ENCODE measurements at regions not wholly inside any gene's neighbourhood (a gene's known extent, or its start where the extent isn't known, plus 50 kb on each side); places are given as distances from the start of the nearest gene placed in this dataset.

DNA sequence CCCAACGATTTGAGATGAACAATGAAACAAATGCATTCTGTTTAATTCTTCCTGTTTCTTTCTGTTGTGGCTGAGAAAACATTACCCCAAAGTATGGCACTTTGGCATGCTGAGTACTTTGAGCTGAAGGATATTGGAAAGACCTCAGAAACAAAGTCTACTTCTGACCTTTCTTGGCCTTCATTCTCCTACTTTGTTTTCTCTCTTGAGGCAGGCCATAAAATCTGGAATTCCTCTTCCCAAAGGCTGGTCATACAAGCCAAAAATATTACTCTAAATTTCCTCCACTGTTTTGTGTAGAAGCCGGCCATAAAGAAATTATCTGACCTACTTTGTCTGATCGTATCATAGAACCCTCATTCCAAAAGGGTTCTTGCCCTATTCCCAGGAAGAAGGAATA, 1048.2 kb downstream of the TECRL start:
- TF ChIP-seq, protein P1, sequence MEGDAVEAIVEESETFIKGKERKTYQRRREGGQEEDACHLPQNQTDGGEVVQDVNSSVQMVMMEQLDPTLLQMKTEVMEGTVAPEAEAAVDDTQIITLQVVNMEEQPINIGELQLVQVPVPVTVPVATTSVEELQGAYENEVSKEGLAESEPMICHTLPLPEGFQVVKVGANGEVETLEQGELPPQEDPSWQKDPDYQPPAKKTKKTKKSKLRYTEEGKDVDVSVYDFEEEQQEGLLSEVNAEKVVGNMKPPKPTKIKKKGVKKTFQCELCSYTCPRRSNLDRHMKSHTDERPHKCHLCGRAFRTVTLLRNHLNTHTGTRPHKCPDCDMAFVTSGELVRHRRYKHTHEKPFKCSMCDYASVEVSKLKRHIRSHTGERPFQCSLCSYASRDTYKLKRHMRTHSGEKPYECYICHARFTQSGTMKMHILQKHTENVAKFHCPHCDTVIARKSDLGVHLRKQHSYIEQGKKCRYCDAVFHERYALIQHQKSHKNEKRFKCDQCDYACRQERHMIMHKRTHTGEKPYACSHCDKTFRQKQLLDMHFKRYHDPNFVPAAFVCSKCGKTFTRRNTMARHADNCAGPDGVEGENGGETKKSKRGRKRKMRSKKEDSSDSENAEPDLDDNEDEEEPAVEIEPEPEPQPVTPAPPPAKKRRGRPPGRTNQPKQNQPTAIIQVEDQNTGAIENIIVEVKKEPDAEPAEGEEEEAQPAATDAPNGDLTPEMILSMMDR (conservative IDR thresholded peaks at IDR 0.05) = no peak
- no peak for TF ChIP-seq ZFX (IDR thresholded peaks at IDR 0.05)

DNA sequence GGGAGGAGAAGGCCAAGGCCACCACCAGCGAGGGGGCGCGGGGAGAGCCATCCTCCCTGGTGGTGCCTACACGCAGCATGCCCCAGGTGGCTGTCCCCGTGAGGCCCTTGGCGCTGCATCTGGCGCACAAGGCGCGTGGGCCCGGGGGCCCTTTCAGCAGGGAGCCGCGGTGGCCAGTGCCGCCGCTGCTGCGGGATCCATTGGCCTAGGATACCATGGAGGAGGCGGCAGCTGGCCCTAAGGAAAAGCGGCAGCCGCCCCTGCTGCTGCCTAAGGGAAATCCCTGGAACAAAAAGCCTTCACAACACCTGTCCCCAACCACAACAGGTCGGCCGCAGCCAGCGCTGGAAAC, 1059.6 kb downstream of the TECRL start:
- TF ChIP-seq, protein P1 (conservative IDR thresholded peaks at IDR 0.05) = no peak
- no peak for TF ChIP-seq ZFX (IDR thresholded peaks at IDR 0.05)

More for the DNA sequence above, 1048.2 kb downstream of the TECRL start:
- H3K27ac ChIP-seq = no peak overlapping the region

DNA sequence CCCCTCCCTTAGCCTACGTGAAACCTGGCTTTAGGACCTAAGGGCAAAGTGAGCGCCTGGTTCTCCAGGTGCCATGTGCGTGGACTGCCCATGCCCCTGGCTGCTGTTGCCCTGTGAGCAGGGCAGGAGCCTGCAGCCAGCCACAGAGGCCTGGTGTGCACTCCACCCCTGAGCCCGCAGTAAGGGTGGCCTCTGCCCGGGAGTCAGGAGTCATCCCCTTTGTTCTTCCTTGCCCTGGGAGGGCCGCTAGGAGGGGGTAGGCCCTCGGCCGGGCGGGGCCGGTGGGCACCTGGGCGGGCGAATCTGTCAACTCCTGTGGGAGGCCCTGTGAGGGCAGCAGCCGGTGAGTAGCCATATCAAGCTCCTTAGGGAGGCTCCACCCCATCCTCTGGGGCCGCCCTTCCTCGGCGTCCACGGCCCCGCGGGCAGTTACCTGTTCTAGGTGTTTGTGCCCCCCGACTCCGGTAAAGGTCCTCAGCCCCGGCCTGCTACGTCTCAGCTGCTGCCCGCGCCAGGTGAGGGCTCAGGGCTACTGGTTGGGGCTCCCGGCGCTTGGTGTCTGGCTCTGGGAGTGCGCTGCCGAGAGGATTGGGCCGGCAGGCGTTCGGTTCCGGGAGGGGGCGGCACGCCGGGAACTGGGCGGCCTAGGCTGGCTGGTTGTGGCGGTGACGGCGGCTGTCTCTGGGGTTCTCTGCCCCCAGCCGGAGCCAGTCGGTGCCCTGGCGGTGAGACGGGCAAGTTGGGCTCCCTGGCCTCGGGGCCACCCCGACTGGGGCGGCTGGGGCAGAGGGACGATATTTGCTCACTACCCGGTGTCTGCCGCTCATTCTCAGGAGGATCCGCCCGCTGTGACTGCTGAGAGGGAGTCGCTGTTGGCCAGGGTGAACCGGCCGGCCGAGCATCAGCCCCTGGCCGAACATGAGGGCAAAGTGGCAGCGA, 1060.2 kb downstream of the TECRL start:
- no peak overlapping the region for H3K27ac ChIP-seq
- no peak for TF ChIP-seq ZFX (IDR thresholded peaks at IDR 0.05)
- TF ChIP-seq, protein P1 (conservative IDR thresholded peaks at IDR 0.05) = no peak

More for the DNA sequence above, 1059.6 kb downstream of the TECRL start:
- H3K27ac ChIP-seq = no peak overlapping the region

DNA sequence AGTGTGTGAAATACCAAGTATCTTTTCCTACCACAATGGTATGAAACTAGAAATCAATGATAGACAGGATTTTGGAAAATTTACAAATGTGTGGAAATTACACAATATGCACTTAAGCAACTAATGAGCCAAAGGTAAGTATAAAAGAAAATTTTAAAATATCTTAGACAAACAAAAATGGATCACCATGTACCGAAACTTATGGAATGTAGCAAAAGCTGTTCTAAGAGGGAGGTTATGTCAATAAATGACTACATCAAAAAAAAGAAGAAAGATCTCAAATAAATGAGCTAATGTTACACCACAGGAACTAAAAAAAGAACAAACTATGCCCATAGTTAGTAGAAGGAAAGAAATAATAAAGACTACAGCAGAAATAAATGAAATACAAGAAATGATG, 1084.1 kb downstream of the TECRL start:
- TF ChIP-seq ZFX (IDR thresholded peaks at IDR 0.05) = no peak
- TF ChIP-seq, protein P1 (conservative IDR thresholded peaks at IDR 0.05) = no peak
- no peak overlapping the region for H3K27ac ChIP-seq

DNA sequence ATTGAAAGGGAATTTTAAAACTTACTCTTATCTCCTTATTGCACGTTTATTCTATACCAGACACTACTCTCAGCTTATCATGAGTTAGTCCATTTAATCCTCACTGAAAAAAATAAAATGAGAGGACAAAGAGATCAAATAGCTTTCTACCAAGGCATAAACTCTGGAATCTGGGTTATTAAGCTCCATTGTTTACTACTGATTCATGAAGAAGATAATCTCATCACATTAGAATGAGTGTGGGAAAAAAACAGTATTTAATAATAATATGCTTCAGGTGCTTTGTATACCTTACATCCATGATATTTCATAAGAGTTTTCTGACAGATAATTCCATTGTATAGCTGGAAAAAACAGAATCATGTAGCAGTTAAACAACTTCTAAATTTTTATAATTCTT, 1092.6 kb downstream of the TECRL start:
- no peak for TF ChIP-seq ZFX (IDR thresholded peaks at IDR 0.05)
- TF ChIP-seq, protein P1 (conservative IDR thresholded peaks at IDR 0.05) = no peak

DNA sequence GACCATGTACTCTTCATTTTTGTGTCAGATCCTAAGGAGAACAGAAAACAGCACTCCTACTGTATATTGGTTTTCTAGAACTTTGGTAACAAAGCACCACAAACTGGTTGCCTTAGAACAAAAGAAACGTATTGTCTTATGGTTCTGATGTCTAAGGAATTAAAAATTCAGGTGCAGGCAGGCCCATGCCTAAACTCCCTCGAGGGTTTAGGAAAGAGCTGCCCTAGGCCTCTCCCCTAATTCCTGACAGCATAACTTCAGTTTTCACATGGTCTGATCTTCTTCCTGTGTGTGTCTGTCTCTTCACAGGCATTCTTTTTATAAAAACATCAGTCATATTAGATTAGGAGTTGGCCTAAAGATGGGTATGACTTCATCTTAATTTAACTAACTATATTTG, 1093.6 kb downstream of the TECRL start:
- no peak for TF ChIP-seq ZFX (IDR thresholded peaks at IDR 0.05)
- TF ChIP-seq, protein P1 (conservative IDR thresholded peaks at IDR 0.05) = no peak
- no peak overlapping the region for H3K27ac ChIP-seq

More for the DNA sequence above, 1092.6 kb downstream of the TECRL start:
- H3K27ac ChIP-seq = no peak overlapping the region

DNA sequence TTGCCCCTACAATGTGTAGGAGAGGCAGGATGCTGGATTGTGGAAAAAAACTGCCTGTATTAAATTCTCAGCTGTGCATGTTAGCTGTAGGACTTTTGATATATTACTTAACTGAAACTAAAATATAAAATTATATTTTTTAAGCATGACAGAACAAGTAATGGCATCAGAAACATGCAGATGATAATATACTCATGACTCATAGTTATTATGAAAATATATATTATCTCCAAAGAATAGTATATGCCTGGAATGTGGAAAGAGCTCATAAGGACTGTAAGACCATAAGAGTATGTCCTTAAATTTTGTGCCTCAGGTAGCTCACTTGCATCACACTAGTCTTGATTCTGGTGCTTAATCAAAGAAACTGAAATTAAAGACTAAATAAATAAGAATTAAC, 1100.6 kb downstream of the TECRL start:
- no peak overlapping the region for H3K27ac ChIP-seq
- TF ChIP-seq ZFX (IDR thresholded peaks at IDR 0.05) = no peak
- TF ChIP-seq, protein P1 (conservative IDR thresholded peaks at IDR 0.05) = no peak

All from C4-2B (cell line).